HepG2 (cell line): ENCODE measurements at regions not wholly inside any gene's neighbourhood (a gene's known extent, or its start where the extent isn't known, plus 50 kb on each side); places are given as distances from the start of the nearest gene placed in this dataset.

Experiments used
- ATAC-seq: fragments of 200-7000 bp; cut with Tn5 transposase; 3 replicates; pipeline ENCODE4 v1.9.1; 2020; ENCODE audit warnings: mild to moderate bottlenecking, moderate library complexity
- BruUV-seq: library from RNA; stranded (reverse); fragments of 400-500 nt; replicated peaks from 2 replicates; lab custom pipeline; 2021; lab: Mats Ljungman, UMichigan
- CTCF ChIA-PET: fragments of 300-600 bp; formaldehyde crosslinking; extraction: SDS; loops from one replicate; lab custom pipeline; 2021; ENCODE audit warnings: low total read pairs, inconsistent platforms, low intra/inter-chr PET ratio; lab: Yijun Ruan, JAX
- POLR2A ChIA-PET: fragments of 350-600 bp; sonication (Branson Sonifier 250); formaldehyde crosslinking; loops from one replicate; lab custom pipeline; 2020; ENCODE audit warnings: antibody characterized with exemption, inconsistent platforms; lab: Yijun Ruan, JAX
- DNase-seq: peaks from one replicate; pipeline ENCODE4 v3.0.0-alpha.2; 2015; ENCODE audit warnings: low spot score
- FAIRE-seq: peaks from 3 replicates; lab custom pipeline; 2011; peaks lifted over from hg19 to GRCh38; lab: Jason Lieb, UNC
- H2AFZ ChIP-seq: one replicate; pipeline ENCODE4 v1.6.1; 2011; ENCODE audit warnings: low read length, inconsistent platforms
- H3K27ac ChIP-seq: fragments of 300-600 bp; 3 replicates; pipeline ENCODE4 v1.8.0; 2011; ENCODE audit warnings: mixed run types, mild to moderate bottlenecking, mixed read lengths, low read length, inconsistent platforms; ENCODE audit not compliant: insufficient read depth; ENCODE audit errors: extremely low read length
- H3K27me3 ChIP-seq, 2 experiments: fragments of 200-600 bp in 1 of 2; 2 replicates in 1 of 2; 3 replicates in 1 of 2; pipeline versions ENCODE4 v1.6.0 to v1.8.0; 2011; ENCODE audit warnings: low read length in 2 of 2, mild to moderate bottlenecking in 2 of 2, moderate library complexity in 2 of 2, inconsistent platforms in 1 of 2; ENCODE audit not compliant: insufficient read depth in 2 of 2, control insufficient read depth in 1 of 2
- H3K36me3 ChIP-seq, 2 experiments: fragments of 200-600 bp in 1 of 2; replicated peaks in 1 of 2; 2 replicates in 1 of 2; 3 replicates in 1 of 2; pipeline versions ENCODE4 v1.5.1 to v1.8.0; 2011; ENCODE audit warnings: low read length in 2 of 2, inconsistent platforms in 1 of 2; ENCODE audit not compliant: insufficient read depth in 2 of 2, control insufficient read depth in 1 of 2
- H3K4me1 ChIP-seq: 2 replicates; pipeline ENCODE4 v1.5.1; 2012; ENCODE audit warnings: low read length, inconsistent platforms; ENCODE audit not compliant: insufficient read depth
- H3K4me2 ChIP-seq: 2 replicates; pipeline ENCODE4 v1.6.0; 2011; ENCODE audit warnings: low read depth, low read length, inconsistent platforms
- H3K4me3 ChIP-seq, 3 experiments: fragments of 200-600 bp in 1 of 3; sonication (generic), shearing (Covaris generic) in 1 of 3; replicated peaks in 1 of 3; 2 replicates each; pipeline ENCODE4 v1.5.1; 2011 to 2016; ENCODE audit warnings: low read length in 3 of 3, inconsistent platforms in 2 of 3, low read depth in 2 of 3, mild to moderate bottlenecking in 2 of 3, control low read depth in 1 of 3, mixed read lengths in 1 of 3; ENCODE audit not compliant: insufficient read depth in 1 of 3
- H3K79me2 ChIP-seq: one replicate; pipeline ENCODE4 v1.6.1; 2011; ENCODE audit warnings: low read length, inconsistent platforms; ENCODE audit not compliant: insufficient read depth
- H3K9ac ChIP-seq: 2 replicates; pipeline ENCODE4 v1.6.0; 2011; ENCODE audit warnings: mild to moderate bottlenecking, low read depth, low read length, inconsistent platforms; ENCODE audit not compliant: insufficient read depth
- H3K9me3 ChIP-seq: 2 replicates; pipeline ENCODE4 v1.5.1; 2012; ENCODE audit warnings: mild to moderate bottlenecking, low read length
- H4K20me1 ChIP-seq: 2 replicates; pipeline ENCODE4 v1.6.0; 2011; ENCODE audit warnings: inconsistent platforms, mild to moderate bottlenecking, low read length, moderate library complexity; ENCODE audit not compliant: insufficient read depth
- REST ChIP-seq, 2 experiments: IDR thresholded peaks; 2 replicates each; pipeline ENCODE4 v1.6.1; 2011 to 2012; ENCODE audit warnings: low read length in 2 of 2, borderline replicate concordance in 1 of 2, low read depth in 1 of 2, mild to moderate bottlenecking in 1 of 2, moderate library complexity in 1 of 2
- XRCC5 ChIP-seq: fragments of 200-400 bp; formaldehyde crosslinking; optimal IDR thresholded peaks from 2 replicates; pipeline ENCODE3; 2017; ENCODE audit warnings: mild to moderate bottlenecking, low read length
- ZNF382 ChIP-seq: sonication (generic); formaldehyde crosslinking; IDR thresholded peaks from 2 replicates; pipeline ENCODE4 v1.5.0; 2020; ENCODE audit warnings: missing genetic modification reagents, mild to moderate bottlenecking, borderline replicate concordance
- ZNF768 ChIP-seq: sonication (generic); formaldehyde crosslinking; IDR thresholded peaks from 2 replicates; pipeline ENCODE4 v1.4.0; 2020; ENCODE audit warnings: missing genetic modification reagents
- WGBS: methylation state at CpG from one replicate; pipeline ENCODE4 v1.1.6; 2017; ENCODE audit warnings: low lambda C conversion rate; 5-methylcytosine and 5-hydroxymethylcytosine counted together
- in situ Hi-C: cut with HindIII; loops from 2 replicates; pipeline ENCODE4 v1.10.0; 2017; ENCODE audit warnings: low pct_unique_long_range_greater_than_20kb; ENCODE audit not compliant: extremely low pct_ligation_motif_present
- intact Hi-C: fragments of 100-400 bp; cut with micrococcal nuclease; formaldehyde crosslinking; loops from one replicate; pipeline ENCODE4 v1.10.0; 2022; ENCODE audit not compliant: unreplicated experiment

- CTCF ChIA-PET, result no interaction called here
- in situ Hi-C loops, result no loop called here
- TF ChIP-seq ZNF382 (CRISPR knock-in tag) (0 out of 2 replicates have a peak, but pooled peaks have one; percentile 40), REST (IDR thresholded peaks at IDR 0.05; ENCODE audit: borderline replicate concordance in 1 of 2, low read depth in 1 of 2, low read length in 2 of 2) (no peak)
Observed at GRCh38 chr20:53850319-53850718, 220.1 kb downstream of the BCAS1 start.

GRCh38 chr20:53849471-53850059, 220.8 kb downstream of the BCAS1 start:
- BruUV-seq, result no TSS peak
- ATAC-seq (no peak), DNase-seq (no peak), FAIRE-seq (no peak)
- Histone ChIP-seq H3K9ac (no peak overlapping the region), H3K4me1 (peaks cover 32% of the 10 kb centered on the region), H3K79me2 (no peaks in the 10 kb centered on the region), H3K9me3 (no peaks in the 10 kb centered on the region), H3K36me3 (no peaks in the 10 kb centered on the region), H4K20me1 (no peaks in the 10 kb centered on the region), H3K4me3 (no peak overlapping the region), H3K27ac (no peak overlapping the region), H2AFZ (no peak overlapping the region), H3K4me2 (no peak overlapping the region), H3K27me3 (no peaks in the 10 kb centered on the region)
- POLR2A ChIA-PET, result interaction anchor here (0.8 kb wide), 1 partner anchor 9 kb away, joined by 3 read pairs; no protein-coding TSS in a partner anchor
- 87% methylated on average over 12 of the region's 12 CpGs for WGBS
- CTCF ChIA-PET, result no interaction called here
- TF ChIP-seq ZNF768 (CRISPR knock-in tag) (peak; percentile 74; the same call in 1 of the 2 replicates), XRCC5 (no peak)
- in situ Hi-C loops (no loop called here), intact Hi-C loops (no loop called here)

More at GRCh38 chr20:53850319-53850718, 220.1 kb downstream of the BCAS1 start:
- Histone ChIP-seq H3K4me2 (no peak overlapping the region), H3K27ac (no peak overlapping the region), H3K9ac (no peak overlapping the region), H3K36me3 (no peaks in the 10 kb centered on the region), H3K27me3 (no peaks in the 10 kb centered on the region), H3K79me2 (no peaks in the 10 kb centered on the region), H2AFZ (no peak overlapping the region), H3K4me3 (no peak overlapping the region), H3K4me1 (peaks cover 37% of the 10 kb centered on the region), H4K20me1 (no peaks in the 10 kb centered on the region), H3K9me3 (no peaks in the 10 kb centered on the region)
- FAIRE-seq, result no peak
- WGBS, result 89% methylated on average over 3 of the region's 3 CpGs
- no peak for DNase-seq
- no TSS peak for BruUV-seq
- no peak for ATAC-seq
- POLR2A ChIA-PET, result no interaction called here
- intact Hi-C loops, result no loop called here
